GM19035 (cell line): ENCODE measurements at regions not wholly inside any gene's neighbourhood (a gene's known extent, or its start where the extent isn't known, plus 50 kb on each side); places are given as distances from the start of the nearest gene placed in this dataset.
"Not testable (repeated sequence)": the region's sequence is repeated elsewhere in the genome, so short reads cannot be mapped to it uniquely, and the experiment has no call there.

Experiments
- ATAC-seq: cut with Tn5 transposase; IDR thresholded peaks from one replicate; pipeline ENCODE4 v1.9.1; 2021; ENCODE audit not compliant: unreplicated experiment

- ATAC-seq: no peak
Observed at GRCh38 chr15:95168951-95169431, 937.6 kb downstream of the MCTP2 start.

GRCh38 chr15:95169541-95170459, 938.4 kb downstream of the MCTP2 start:
- ATAC-seq: no peak

DNA sequence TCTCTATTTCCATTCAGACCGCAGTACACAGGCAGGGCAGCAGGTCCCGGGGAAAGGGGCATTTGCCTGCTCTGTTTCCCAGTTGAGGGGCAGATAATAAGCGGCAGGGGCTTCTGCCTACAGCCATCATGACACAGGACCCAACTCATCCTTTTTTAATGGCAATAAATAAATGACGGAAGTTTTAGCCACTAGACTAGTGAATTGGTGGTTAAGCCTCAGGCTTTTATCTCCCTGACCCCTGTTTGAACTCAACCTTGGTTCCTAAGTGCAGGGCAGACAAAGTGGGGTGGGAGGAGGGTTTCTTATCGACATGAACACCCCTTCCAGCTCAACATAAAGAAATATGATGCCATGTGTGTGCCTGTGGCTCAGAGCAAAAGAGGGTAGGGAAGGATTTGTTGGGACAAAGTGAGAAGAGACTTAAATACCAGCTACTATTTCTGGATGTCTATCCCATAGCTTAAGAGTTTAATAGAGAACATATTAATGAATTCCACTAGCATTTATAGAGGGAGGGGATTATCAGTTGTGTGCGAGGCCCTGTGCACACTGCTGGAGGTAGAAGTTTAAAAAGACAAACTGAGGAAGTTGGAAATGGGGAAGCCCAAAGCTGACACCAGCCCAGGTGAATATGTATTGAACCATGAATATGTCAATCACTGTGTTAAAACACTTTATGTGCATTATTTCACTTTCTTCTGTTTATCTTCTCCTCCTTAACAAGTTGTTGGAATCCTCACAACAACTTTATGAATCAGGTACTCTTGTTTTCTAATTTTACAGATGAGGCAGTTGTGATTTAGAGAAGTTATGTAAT, 939.4 kb downstream of the MCTP2 start:
- ATAC-seq: no peak

DNA sequence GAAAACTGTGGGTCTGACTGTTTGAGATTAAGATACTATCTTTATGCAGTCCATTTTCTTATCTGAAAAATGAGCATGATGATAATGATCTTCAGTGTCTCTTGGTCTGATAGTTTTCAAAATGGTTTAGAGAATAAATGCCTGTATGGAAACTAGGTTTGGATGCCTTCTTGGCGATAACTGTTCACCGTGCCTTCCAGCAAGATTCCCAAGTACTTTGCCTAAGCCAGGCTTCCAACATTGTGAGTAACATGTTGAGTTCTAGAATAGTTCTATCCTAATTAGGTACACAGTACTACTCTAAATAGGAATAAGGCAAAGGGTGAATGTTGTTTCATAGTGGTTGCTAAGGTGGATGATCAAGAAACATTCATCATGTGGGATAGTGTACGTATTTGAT, 940.2 kb downstream of the MCTP2 start:
- ATAC-seq: no peak

- no peak for ATAC-seq
Observed at GRCh38 chr15:95174301-95175259, 943.2 kb downstream of the MCTP2 start.

DNA sequence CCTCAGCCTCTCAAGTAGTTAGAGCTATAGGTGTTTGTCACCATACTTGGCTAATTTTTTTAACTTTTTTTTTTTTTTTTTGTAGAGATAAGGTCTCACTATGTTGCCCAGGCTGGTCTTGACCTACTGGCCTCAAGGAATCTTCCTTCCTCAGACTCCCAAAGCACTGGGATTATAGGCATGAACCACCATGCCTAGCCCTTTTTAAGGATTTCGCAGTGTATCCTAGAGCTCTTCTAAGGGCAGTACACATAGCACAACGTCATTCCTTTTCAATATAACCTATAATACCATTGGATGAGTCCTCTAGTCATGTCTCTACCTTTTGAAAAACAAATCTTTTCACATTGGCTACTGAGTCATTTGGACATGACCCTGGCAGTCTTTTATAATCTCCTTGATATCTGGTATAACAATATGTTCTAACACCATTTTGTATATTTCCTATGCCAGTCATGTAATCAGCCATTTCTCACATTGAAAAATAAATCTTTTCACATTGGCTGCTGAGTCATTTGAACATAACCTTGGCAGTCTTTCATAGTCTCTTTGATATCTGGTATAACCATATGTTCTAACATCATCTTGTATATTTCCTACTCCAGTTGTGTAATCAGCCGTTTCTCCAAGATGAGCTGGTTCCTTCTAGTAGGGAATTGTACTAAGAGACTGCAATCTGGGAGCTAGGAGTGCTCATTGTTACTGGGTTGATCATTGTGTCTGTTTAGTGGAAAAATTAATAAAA, 944.7 kb downstream of the MCTP2 start:
- ATAC-seq: no peak

- no peak for ATAC-seq
Observed at GRCh38 chr15:95176794-95177577, 945.6 kb downstream of the MCTP2 start.

DNA sequence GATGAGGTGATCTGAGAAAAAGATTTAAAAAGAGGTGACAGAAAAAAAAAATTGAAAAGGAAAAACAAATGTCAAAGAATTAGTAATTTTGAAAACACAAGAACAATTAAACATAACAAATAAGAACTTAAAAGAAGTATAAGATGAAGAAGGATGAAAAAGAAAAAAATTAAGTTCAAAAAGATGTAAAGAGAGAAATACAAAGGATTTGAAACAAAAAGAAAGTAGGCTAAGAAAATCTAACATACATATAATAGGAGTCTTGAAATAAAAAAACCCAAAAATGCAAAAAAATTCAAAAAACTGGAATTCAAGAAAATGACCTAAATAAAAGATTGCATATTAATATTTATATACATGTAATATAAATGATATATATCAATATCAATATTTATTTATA, 949.2 kb downstream of the MCTP2 start:
- no peak for ATAC-seq

GRCh38 chr15:95182091-95182490, 950.7 kb downstream of the MCTP2 start:
- no peak for ATAC-seq

DNA sequence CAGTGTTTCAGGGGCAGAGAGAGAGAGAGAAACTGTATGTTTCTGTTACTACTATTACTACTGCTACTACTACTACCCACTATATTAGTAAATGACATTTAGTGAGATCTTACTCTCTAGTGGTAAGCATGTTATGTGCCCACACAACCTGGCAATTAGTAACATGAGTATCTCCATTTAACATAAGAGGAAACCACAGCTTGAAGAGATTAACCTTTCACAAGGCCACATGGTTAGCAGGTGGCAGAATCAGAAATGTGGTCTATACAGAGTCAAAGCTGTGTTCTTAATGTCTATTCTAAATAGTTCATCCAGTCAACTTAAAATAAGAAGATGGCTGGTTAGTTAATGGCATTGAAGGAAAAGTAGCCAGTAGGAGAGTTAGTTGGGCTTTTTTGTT, 961.6 kb downstream of the MCTP2 start:
- ATAC-seq: no peak

GRCh38 chr15:95194746-95195145, 963.4 kb downstream of the MCTP2 start:
- no peak for ATAC-seq

- no peak for ATAC-seq
Observed at GRCh38 chr15:95196176-95196915, 965.0 kb downstream of the MCTP2 start.

GRCh38 chr15:95202569-95203349, 971.4 kb downstream of the MCTP2 start:
- ATAC-seq: no peak

- ATAC-seq: no peak
Observed at GRCh38 chr15:95205077-95205476, 973.7 kb downstream of the MCTP2 start.

DNA sequence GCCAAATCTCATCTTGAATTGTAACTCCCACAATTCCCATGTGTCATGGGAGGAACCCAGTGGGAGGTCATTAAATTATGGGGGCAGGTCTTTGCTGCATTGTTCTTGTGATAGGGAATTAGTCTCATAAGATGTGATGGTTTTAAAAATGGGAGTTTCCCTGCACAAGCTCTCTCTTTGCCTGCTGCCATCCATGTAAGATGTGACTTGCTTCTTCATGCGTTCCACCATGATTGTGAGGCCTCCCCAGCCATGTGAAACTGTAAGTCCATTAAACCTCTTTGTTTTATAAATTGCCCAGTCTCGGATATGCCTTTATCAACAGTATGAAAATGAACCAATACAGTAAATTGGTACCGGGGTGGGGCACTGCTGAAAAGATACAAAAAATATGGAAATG, 974.5 kb downstream of the MCTP2 start:
- not testable (repeated sequence) for ATAC-seq

GRCh38 chr15:95208071-95208470, 976.7 kb downstream of the MCTP2 start:
- ATAC-seq: no peak

DNA sequence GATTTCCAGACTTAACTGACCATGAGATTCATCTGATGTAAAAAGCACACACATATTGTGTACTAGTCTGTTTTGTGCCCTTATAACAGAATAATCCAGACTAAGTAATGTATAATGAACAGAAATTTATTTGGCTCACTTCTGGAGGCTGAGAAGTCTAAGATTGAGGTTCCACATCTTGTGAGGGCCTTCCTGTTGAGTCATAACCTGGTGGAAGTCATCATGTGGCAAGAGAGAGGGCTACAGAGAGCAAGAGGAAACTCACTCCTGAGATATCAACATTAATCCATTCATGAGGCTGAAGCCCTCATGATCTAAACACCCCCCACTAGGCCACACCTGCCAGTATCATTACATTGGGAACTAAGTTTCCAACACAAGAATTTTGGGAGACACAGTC, 977.6 kb downstream of the MCTP2 start:
- ATAC-seq: no peak
